Heart left ventricle (tissue), 13 donors: ENCODE measurements at regions not wholly inside any gene's neighbourhood (a gene's known extent, or its start where the extent isn't known, plus 50 kb on each side); places are given as distances from the start of the nearest gene placed in this dataset.
"Not testable (repeated sequence)": the region's sequence is repeated elsewhere in the genome, so short reads cannot be mapped to it uniquely, and the experiment has no call there.

ENCODE experiments used
- CTCF ChIP-seq, 12 donors: fragments of 200-600 bp; sonication (generic) in 4 of 12; IDR thresholded peaks; one replicate each; pipeline versions ENCODE4 v1.5.0 to v1.8.0; 2018 to 2022; ENCODE audit warnings: antibody characterized with exemption in 12 of 12, mild to moderate bottlenecking in 5 of 12
- POLR2A ChIP-seq, 2 donors: fragments of 450-650 bp; IDR thresholded peaks; one replicate each; pipeline ENCODE4 v1.6.1; 2017; ENCODE audit warnings: antibody characterized with exemption in 2 of 2, mild to moderate bottlenecking in 2 of 2, moderate library complexity in 2 of 2
- donor health status: ischemic (EF 13 %, LVEDD 7.1; RV severe dilation, severe dysfunction).
- donor health status: DM: no; HTN: yes; CAD: no.
- donor health status: DM: no; HTN: no; CAD: no.
- donor health status: ischemic (EF 25% LVEDD 6.9; RV normal size, moderate dysfunction).
- donor health status: ischemic (EF 25% LVEDD 5.7; RV mildly dilated, moderate dysfunction).
- donor health status: ischemic (EF 35%, LVEDD 5.7; RV mildly dilated, moderate dysfunction).
- donor health status: nonischemic (EF 11% LVEDD 7.7; RV severe dilation, severe dysfunction).
- donor health status: DM: yes; HTN: yes; CAD: no.
- donor health status: PGD.
- donor health status: ischemic (EF 29% LVEDD 5.4; RV normal size, mild dysfunction).
- donor health status: nonischemic (EF 23%, LVEDD 6.1; RV moderate dilation, normal function).

DNA sequence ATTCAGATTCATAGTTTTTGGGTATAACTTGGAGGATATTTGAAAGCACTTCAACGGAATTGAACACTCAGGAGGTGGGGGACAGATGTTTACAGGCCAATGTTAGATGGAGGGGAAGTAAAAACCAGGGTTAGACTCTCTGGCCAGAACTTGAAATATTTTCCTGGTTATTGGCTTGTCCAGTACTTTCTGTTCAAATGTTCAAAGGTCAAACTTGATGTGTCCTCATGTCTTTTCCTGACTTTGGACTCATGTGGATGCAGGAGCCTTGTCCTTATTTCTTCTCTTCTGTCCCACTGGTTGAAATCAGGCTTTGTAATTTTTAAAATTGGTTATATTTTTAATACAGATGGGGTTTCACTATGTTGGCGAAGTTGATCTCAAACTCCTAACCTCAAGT is 2148.5 kb upstream of the RAG2 start:
- TF ChIP-seq CTCF, POLR2A (IDR thresholded peaks at IDR 0.05): not testable (repeated sequence)
